GM12891 (cell line): ENCODE measurements at regions not wholly inside any gene's neighbourhood (a gene's known extent, or its start where the extent isn't known, plus 50 kb on each side); places are given as distances from the start of the nearest gene placed in this dataset.

Experiments used
- POLR2A ChIP-seq: IDR thresholded peaks from 2 replicates; pipeline ENCODE4 v1.6.1; 2011; ENCODE audit warnings: low read depth, low read length, control low read depth
- POLR2AphosphoS5 ChIP-seq: IDR thresholded peaks from 2 replicates; pipeline ENCODE4 v1.6.1; 2011; ENCODE audit warnings: low read depth, low read length, control low read depth
- TAF1 ChIP-seq: IDR thresholded peaks from 2 replicates; pipeline ENCODE4 v1.6.1; 2011; ENCODE audit warnings: low read depth, low read length, control low read depth

GRCh38 chr6:27811451-27811772, 100.8 kb downstream of the OR2B2 start:
- no peak for TF ChIP-seq POLR2AphosphoS5
- no peak for TF ChIP-seq TAF1
- no peak for TF ChIP-seq POLR2A
